IMR-90 (cell line): ENCODE measurements at regions not wholly inside any gene's neighbourhood (a gene's known extent, or its start where the extent isn't known, plus 50 kb on each side); places are given as distances from the start of the nearest gene placed in this dataset.

Experiments
- ATAC-seq: fragments of 200-7000 bp; cut with Tn5 transposase; 2 replicates; pipeline ENCODE4 v1.9.1; 2020; ENCODE audit warnings: low read depth, mild to moderate bottlenecking, moderate library complexity
- BruUV-seq: library from RNA; stranded (reverse); fragments of 400-500 nt; replicated peaks from 2 replicates; lab custom pipeline; 2021; lab: Mats Ljungman, UMichigan
- CTCF ChIA-PET: fragments of 300-600 bp; formaldehyde crosslinking; extraction: SDS; loops from one replicate; lab custom pipeline; 2021; ENCODE audit warnings: antibody characterized with exemption; lab: Yijun Ruan, JAX
- POLR2A ChIA-PET: fragments of 300-600 bp; sonication (Branson Sonifier 250); formaldehyde crosslinking; loops from one replicate; lab custom pipeline; 2022; ENCODE audit warnings: antibody characterized with exemption; ENCODE audit not compliant: unreplicated experiment; lab: Charles Lee
- DNase-seq: peaks from one replicate; pipeline ENCODE4 v3.0.0; 2013
- H2AFZ ChIP-seq: replicated peaks from 2 replicates; pipeline ENCODE3; 2013; ENCODE audit warnings: low read length, mild to moderate bottlenecking; ENCODE audit not compliant: poor library complexity
- H2AK5ac ChIP-seq: 2 replicates; pipeline ENCODE4 v1.6.1; 2013; ENCODE audit warnings: low read depth, low read length, inconsistent platforms
- H2AK9ac ChIP-seq: replicated peaks from 2 replicates; pipeline ENCODE3; 2013; ENCODE audit warnings: mild to moderate bottlenecking, low read depth, low read length, moderate library complexity; ENCODE audit not compliant: poor library complexity
- H2BK120ac ChIP-seq: 2 replicates; pipeline ENCODE4 v1.6.1; 2013; ENCODE audit warnings: low read depth, low read length, inconsistent platforms
- H2BK15ac ChIP-seq: 3 replicates; pipeline ENCODE4 v1.6.1; 2013; ENCODE audit warnings: low read depth, low read length, inconsistent platforms
- H2BK20ac ChIP-seq: 2 replicates; pipeline ENCODE4 v1.6.1; 2013; ENCODE audit warnings: low read depth, mild to moderate bottlenecking, inconsistent platforms, low read length, moderate library complexity
- H2BK5ac ChIP-seq: 2 replicates; pipeline ENCODE4 v1.6.1; 2013; ENCODE audit warnings: mild to moderate bottlenecking, low read depth, low read length, inconsistent platforms; ENCODE audit not compliant: poor library complexity, severe bottlenecking
- H3K14ac ChIP-seq: replicated peaks from 2 replicates; pipeline ENCODE4 v1.6.1; 2013; ENCODE audit warnings: low read depth, low read length, inconsistent platforms
- H3K18ac ChIP-seq: 2 replicates; pipeline ENCODE4 v1.6.1; 2013; ENCODE audit warnings: low read depth, low read length, control low read depth
- H3K23ac ChIP-seq: 2 replicates; pipeline ENCODE4 v1.6.1; 2013; ENCODE audit warnings: low read depth, low read length, inconsistent platforms
- H3K27ac ChIP-seq: 2 replicates; pipeline ENCODE4 v1.5.1; 2013; ENCODE audit warnings: mild to moderate bottlenecking, control low read depth, low read length; ENCODE audit not compliant: insufficient read depth
- H3K27me3 ChIP-seq: 2 replicates; pipeline ENCODE4 v1.6.1; 2013; ENCODE audit warnings: low read length; ENCODE audit not compliant: control insufficient read depth, insufficient read depth
- H3K36me3 ChIP-seq: 2 replicates; pipeline ENCODE4 v1.6.1; 2013; ENCODE audit warnings: low read length, mixed read lengths; ENCODE audit not compliant: control insufficient read depth, insufficient read depth
- H3K4ac ChIP-seq: 2 replicates; pipeline ENCODE4 v1.6.1; 2013; ENCODE audit warnings: low read depth, low read length, inconsistent platforms
- H3K4me1 ChIP-seq: 2 replicates; pipeline ENCODE4 v1.6.1; 2013; ENCODE audit warnings: low read length, mixed read lengths; ENCODE audit not compliant: control insufficient read depth, insufficient read depth
- H3K4me2 ChIP-seq: 2 replicates; pipeline ENCODE4 v1.6.1; 2013; ENCODE audit warnings: low read depth, mild to moderate bottlenecking, control low read depth, low read length, moderate library complexity
- H3K4me3 ChIP-seq: 2 replicates; pipeline ENCODE4 v1.5.1; 2013; ENCODE audit warnings: low read depth, mild to moderate bottlenecking, control low read depth, low read length, moderate library complexity; ENCODE audit not compliant: insufficient read depth
- H3K56ac ChIP-seq: 2 replicates; pipeline ENCODE4 v1.6.1; 2013; ENCODE audit warnings: low read length, inconsistent platforms; ENCODE audit not compliant: insufficient read depth; ENCODE audit errors: extremely low read depth
- H3K79me1 ChIP-seq, 2 experiments: 2 replicates each; pipeline ENCODE4 v1.6.1; 2013; ENCODE audit warnings: low read length in 2 of 2, inconsistent platforms in 1 of 2, low read depth in 1 of 2
- H3K9ac ChIP-seq: 2 replicates; pipeline ENCODE4 v1.6.1; 2013; ENCODE audit warnings: low read depth, low read length, control low read depth
- H3K9me1 ChIP-seq: 2 replicates; pipeline ENCODE4 v1.6.1; 2013; ENCODE audit warnings: low read length, inconsistent platforms; ENCODE audit not compliant: insufficient read depth
- H3K9me3 ChIP-seq: 2 replicates; pipeline ENCODE4 v1.6.1; 2013; ENCODE audit warnings: low read length; ENCODE audit not compliant: control insufficient read depth, insufficient read depth
- H4K20me1 ChIP-seq: 2 replicates; pipeline ENCODE4 v1.6.1; 2013; ENCODE audit warnings: low read length, inconsistent platforms; ENCODE audit not compliant: insufficient read depth
- H4K5ac ChIP-seq: 2 replicates; pipeline ENCODE4 v1.6.1; 2013; ENCODE audit warnings: mild to moderate bottlenecking, low read depth, low read length, control low read depth
- H4K8ac ChIP-seq, 2 experiments: 2 replicates each; pipeline ENCODE4 v1.6.1; 2013; ENCODE audit warnings: low read depth in 2 of 2, low read length in 2 of 2, control low read depth in 1 of 2, inconsistent platforms in 1 of 2
- H4K91ac ChIP-seq: 2 replicates; pipeline ENCODE4 v1.6.1; 2013; ENCODE audit warnings: low read depth, low read length, inconsistent platforms; ENCODE audit not compliant: insufficient read depth
- BHLHE40 ChIP-seq: fragments of 150-350 bp; IDR thresholded peaks from 2 replicates; pipeline ENCODE4 v1.6.1; 2016; ENCODE audit warnings: mild to moderate bottlenecking, low read depth, low read length
- CEBPB ChIP-seq: IDR thresholded peaks from 2 replicates; pipeline ENCODE4 v1.6.1; 2012; ENCODE audit warnings: low read depth, low read length, improper control_type of control experiment
- ELK1 ChIP-seq: fragments of 150-350 bp; IDR thresholded peaks from 2 replicates; pipeline ENCODE4 v1.6.1; 2016; ENCODE audit warnings: low read depth, mild to moderate bottlenecking, low read length, moderate library complexity, borderline replicate concordance
- MAZ ChIP-seq: IDR thresholded peaks from 2 replicates; pipeline ENCODE4 v1.6.1; 2012; ENCODE audit warnings: low read depth, mild to moderate bottlenecking, low read length, improper control_type of control experiment, moderate library complexity, borderline replicate concordance
- NFE2L2 ChIP-seq: fragments of 150-350 bp; IDR thresholded peaks from 2 replicates; pipeline ENCODE4 v1.6.1; 2016; ENCODE audit warnings: low read depth, mild to moderate bottlenecking, low read length
- POLR2A ChIP-seq: IDR thresholded peaks from 2 replicates; pipeline ENCODE4 v1.6.1; 2012; ENCODE audit warnings: mild to moderate bottlenecking, low read depth, low read length
- RAD21 ChIP-seq: IDR thresholded peaks from 2 replicates; pipeline ENCODE4 v1.6.1; 2012; ENCODE audit warnings: low read length, improper control_type of control experiment
- RCOR1 ChIP-seq: IDR thresholded peaks from 2 replicates; pipeline ENCODE4 v1.6.1; 2012; ENCODE audit warnings: mild to moderate bottlenecking, low read length, improper control_type of control experiment; ENCODE audit not compliant: insufficient replicate concordance
- RFX5 ChIP-seq: IDR thresholded peaks from 2 replicates; pipeline ENCODE4 v1.8.0; 2012; ENCODE audit warnings: low read depth, mild to moderate bottlenecking, low read length, moderate library complexity
- SMC3 ChIP-seq: fragments of 150-350 bp; IDR thresholded peaks from 2 replicates; pipeline ENCODE4 v1.6.1; 2016; ENCODE audit warnings: low read depth, mild to moderate bottlenecking, antibody characterized with exemption, low read length, moderate library complexity
- USF2 ChIP-seq: fragments of 150-350 bp; IDR thresholded peaks from 2 replicates; pipeline ENCODE4 v1.6.1; 2017; ENCODE audit warnings: mild to moderate bottlenecking, antibody characterized with exemption, low read length, low read depth
- WGBS, 2 experiments: methylation state at CpG; one replicate each; pipeline versions ENCODE4 v1.1.5 to v1.1.7; 2013; ENCODE audit warnings: missing lambda C conversion rate in 2 of 2; ENCODE audit not compliant: insufficient read length in 1 of 2; ENCODE audit errors: extremely low coverage in 2 of 2; 5-methylcytosine and 5-hydroxymethylcytosine counted together
- dilution Hi-C: fragments of 300-500 bp; cut with HindIII; formaldehyde crosslinking; loops from one replicate; pipeline ENCODE4 v1.14.3; 2018; ENCODE audit warnings: low sequenced_read_pairs; ENCODE audit not compliant: unreplicated experiment
- in situ Hi-C: fragments of 300-500 bp; cut with MboI; formaldehyde crosslinking; loops from 3 replicates; pipeline ENCODE4 v1.14.3; 2019; ENCODE audit warnings: low sequenced_read_pairs, inconsistent platforms, mixed read lengths
- intact Hi-C: fragments of 100-400 bp; cut with micrococcal nuclease; formaldehyde crosslinking; loops from 2 replicates; pipeline ENCODE4 v1.10.0; 2022

GRCh38 chr14:95406756-95407277 lies 87.1 kb upstream of the CLMN start:
- H3K23ac ChIP-seq, result no peak overlapping the region
- H3K9me3 ChIP-seq, result no peaks in the 10 kb centered on the region
- DNase-seq (no peak), ATAC-seq (no peak)
- H3K36me3 ChIP-seq, result no peaks in the 10 kb centered on the region
- no peak overlapping the region for H2BK120ac ChIP-seq
- in situ Hi-C loops (no loop called here), intact Hi-C loops (no loop called here), dilution Hi-C loops (no loop called here)
- no peak overlapping the region for H2AFZ ChIP-seq
- no peak overlapping the region for H3K4ac ChIP-seq
- H2AK9ac ChIP-seq, result no peak overlapping the region
- BruUV-seq, result no TSS peak
- no peak overlapping the region for H3K9ac ChIP-seq
- no peak overlapping the region for H3K56ac ChIP-seq
- no peaks in the 10 kb centered on the region for H3K4me1 ChIP-seq
- H3K14ac ChIP-seq, result no peak overlapping the region
- H4K91ac ChIP-seq, result no peak overlapping the region
- H2BK15ac ChIP-seq, result no peak overlapping the region
- 0% methylated on average over 1 of the region's 5 CpGs; no CpG with 5 or more reads in 1 of the 2 experiments for WGBS, 2 experiments
- no peak overlapping the region for H4K8ac ChIP-seq
- no peaks in the 10 kb centered on the region for H3K9me1 ChIP-seq
- H3K79me1 ChIP-seq, result no peaks in the 10 kb centered on the region
- H2BK5ac ChIP-seq, result no peak overlapping the region
- no peaks in the 10 kb centered on the region for H4K20me1 ChIP-seq
- H4K5ac ChIP-seq, result no peak overlapping the region
- no peak for TF ChIP-seq NFE2L2
- no peak for TF ChIP-seq BHLHE40
- no peak for TF ChIP-seq RFX5
- no peak for TF ChIP-seq CEBPB
- no peak for TF ChIP-seq USF2
- no peak for TF ChIP-seq SMC3
- no peak for TF ChIP-seq RCOR1
- TF ChIP-seq RAD21, result no peak
- no peak for TF ChIP-seq POLR2A
- no peak for TF ChIP-seq ELK1
- no peak for TF ChIP-seq MAZ
- H3K4me3 ChIP-seq, result no peak overlapping the region
- no peak overlapping the region for H3K27ac ChIP-seq
- no peak overlapping the region for H3K18ac ChIP-seq
- ChIA-PET POLR2A (no interaction called here), CTCF (no interaction called here)
- no peak overlapping the region for H2BK20ac ChIP-seq
- H3K27me3 ChIP-seq, result peaks cover 4% of the 10 kb centered on the region; the same call in 1 of the 2 replicates
- H3K4me2 ChIP-seq, result no peak overlapping the region
- H2AK5ac ChIP-seq, result no peak overlapping the region
